ENCODE measurements at regions not wholly inside any gene's neighbourhood (a gene's known extent, or its start where the extent isn't known, plus 50 kb on each side); places are given as distances from the start of the nearest gene placed in this dataset.

DNA sequence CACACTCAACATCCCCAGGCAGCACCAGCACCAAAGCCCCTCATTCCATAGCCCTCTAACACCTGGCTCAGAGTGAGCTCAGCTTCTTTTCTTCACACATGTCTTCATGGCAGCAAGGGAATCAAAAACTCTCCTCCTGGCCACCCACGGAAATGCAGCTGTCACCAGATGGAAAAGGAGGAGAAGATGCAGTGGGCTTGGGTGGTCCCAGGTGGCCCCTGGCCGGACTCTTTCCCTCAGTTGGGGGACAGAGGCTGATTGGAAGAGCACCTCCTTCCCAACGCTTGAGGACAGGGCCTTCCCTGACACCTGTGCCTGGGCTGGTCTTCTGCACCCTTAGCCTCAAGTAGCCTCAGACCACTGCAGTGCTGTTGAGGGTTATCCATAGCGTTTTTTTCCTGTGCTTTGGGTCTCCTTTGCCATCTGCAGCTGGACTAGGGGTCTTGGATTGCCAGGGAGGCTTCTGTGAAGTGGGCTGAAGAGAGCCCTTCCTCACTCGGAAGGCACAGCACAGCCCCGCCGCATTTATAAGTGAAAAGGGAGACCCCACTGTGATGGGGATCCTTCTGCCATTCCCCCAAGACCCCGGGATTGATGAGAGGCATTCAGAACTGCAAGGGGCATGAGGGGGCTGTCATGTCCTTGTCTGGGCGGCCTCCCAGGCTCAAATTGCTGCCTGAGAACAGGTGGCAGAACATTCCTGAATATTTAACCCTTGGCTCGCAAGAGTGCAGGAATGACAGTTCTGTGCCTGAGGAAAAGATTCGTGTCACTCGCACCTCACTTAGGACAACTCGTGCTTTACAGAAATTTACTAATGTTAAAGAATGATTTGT lies 200.0 kb downstream of the AUH start:
- DNase-seq = no peak

DNA sequence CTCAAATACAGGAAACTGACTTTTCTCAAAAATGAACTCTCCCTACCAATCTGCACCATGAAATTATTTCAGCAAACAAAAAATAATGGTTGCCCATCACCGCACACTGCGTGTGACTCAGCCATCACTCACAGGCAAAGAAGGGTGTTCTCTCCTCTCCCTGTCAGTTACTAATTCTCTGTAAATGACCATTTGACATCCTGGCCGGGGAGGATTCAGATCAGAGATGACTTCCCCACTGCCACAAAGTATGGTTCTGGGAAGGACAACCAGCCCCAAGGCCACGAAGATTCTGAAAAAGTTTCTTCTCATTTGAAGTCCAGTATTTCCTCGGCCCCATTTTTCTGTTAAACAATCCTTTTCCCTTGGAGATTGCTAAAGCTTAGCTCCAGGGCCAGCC lies 199.4 kb downstream of the AUH start:
- no peak for DNase-seq

DNA sequence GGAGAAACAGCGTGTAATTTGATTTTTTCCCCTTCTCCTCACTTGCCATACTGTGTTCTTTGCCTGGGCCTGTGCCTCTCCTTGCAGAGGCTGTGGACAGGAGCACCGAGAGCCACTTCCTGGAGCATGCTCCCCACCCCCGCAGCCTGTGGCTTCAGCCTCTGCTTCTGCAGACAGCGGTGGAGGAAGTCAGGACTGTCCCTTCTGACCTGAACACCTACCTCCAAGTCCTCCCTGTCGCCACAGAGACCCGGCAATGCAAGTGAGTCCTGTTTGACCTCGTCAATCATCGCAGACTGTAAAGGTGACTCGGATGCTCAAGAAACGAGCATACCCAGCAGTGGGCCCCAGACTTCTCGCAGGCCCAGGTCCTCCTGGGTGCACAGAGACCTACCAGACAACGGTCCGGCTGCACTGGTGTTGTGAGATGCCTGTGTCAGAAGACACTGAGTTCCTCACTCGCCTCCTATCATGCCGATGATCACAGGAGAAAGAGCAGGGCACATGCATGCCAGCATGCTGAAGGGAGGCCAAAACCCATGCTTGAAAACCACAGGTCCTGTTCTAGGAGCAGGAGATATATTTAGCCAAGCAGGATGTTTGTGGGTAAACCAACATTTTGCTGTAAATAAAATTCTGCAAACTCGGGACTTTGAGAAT lies 198.8 kb downstream of the AUH start:
- no peak for DNase-seq

DNA sequence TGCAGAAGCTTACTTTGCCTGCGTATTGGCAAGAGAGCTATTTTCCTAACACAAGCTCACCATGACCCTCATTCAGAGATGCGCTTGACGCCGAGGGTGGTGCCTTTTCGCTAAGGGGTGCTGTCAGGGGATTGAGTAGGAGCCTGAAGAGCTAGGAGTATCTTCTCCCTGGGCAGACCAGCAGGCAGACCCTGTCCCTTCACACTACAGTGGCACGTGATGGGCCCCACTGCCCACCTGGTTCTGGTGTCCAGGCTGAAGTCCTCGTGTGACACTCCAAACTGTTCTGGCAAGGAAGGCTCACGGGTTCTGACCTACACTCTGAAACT lies 198.3 kb downstream of the AUH start:
- DNase-seq = no peak

DNA sequence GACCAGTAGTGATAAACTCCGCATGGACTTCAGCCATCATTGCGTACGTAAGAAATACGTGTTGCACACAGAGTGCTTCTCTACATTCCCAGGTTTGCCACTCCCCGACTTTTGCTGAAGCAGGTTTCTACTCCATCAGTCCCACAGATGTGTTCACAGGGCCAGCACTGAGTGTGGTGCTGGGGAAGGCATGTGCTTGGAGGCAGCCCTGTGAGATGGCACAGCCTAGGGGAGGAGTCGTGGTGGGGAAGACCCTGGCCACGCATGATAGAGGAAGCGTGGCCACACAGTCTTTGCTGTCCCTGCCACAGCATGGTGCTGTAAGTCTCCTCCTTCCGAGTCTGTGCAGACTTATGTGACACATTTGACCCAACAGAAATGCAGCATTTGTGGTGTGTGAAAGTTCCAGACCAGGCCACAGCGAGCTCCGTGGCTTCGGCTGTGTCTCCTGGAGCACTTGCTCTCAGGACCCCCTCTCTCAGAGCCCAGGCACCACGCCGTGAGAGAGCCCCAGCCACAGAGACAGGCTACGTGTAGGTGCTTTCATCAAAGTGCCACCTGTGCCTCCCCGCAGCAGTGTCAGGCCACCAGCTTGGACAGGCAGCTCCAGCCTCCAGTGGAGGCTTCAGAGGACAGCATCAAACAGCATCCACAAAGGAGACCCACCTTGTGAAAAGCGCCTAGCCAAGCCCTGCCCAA lies 197.8 kb downstream of the AUH start:
- no peak for DNase-seq
